B cell (primary cell): ENCODE measurements at regions not wholly inside any gene's neighbourhood (a gene's known extent, or its start where the extent isn't known, plus 50 kb on each side); places are given as distances from the start of the nearest gene placed in this dataset.

Experiments
- ATAC-seq: fragments of 200-7000 bp; cut with Tn5 transposase; one replicate; pipeline ENCODE4 v1.10.0; 2021; ENCODE audit warnings: low read depth, mild to moderate bottlenecking, moderate number of reproducible peaks, moderate library complexity
- CTCF ChIA-PET: fragments of 350-600 bp; sonication (Branson Sonifier 250); formaldehyde crosslinking; loops from one replicate; lab custom pipeline; 2021; ENCODE audit warnings: antibody characterized with exemption, inconsistent platforms; lab: Charles Lee
- POLR2A ChIA-PET: fragments of 350-600 bp; sonication (Branson Sonifier 250); formaldehyde crosslinking; loops from one replicate; lab custom pipeline; 2021; ENCODE audit warnings: antibody characterized with exemption; lab: Charles Lee
- DNase-seq: peaks from one replicate; pipeline ENCODE4 v3.0.0; 2013
- H2AFZ ChIP-seq: 2 replicates; pipeline ENCODE4 v1.6.1; 2012; ENCODE audit warnings: mild to moderate bottlenecking, low read depth, low read length; ENCODE audit not compliant: insufficient read depth, poor library complexity, severe bottlenecking
- H3K27ac ChIP-seq, 2 donors: 1 replicate in 1 of 2; 2 replicates in 1 of 2; pipeline ENCODE4 v1.5.1; 2012 to 2013; ENCODE audit warnings: low read length in 2 of 2, mild to moderate bottlenecking in 2 of 2, moderate library complexity in 1 of 2
- H3K27me3 ChIP-seq, 4 experiments: fragments of 200-600 bp in 1 of 4; sonication (generic) in 1 of 4; replicated peaks in 1 of 4; 1 replicate in 2 of 4; 2 replicates in 2 of 4; pipeline versions ENCODE4 v1.6.1 to v1.7.0; 2013 to 2016; ENCODE audit warnings: low read length in 3 of 4, mild to moderate bottlenecking in 2 of 4, mixed read lengths in 1 of 4, moderate library complexity in 1 of 4; ENCODE audit not compliant: insufficient read depth in 4 of 4, control insufficient read depth in 3 of 4; ENCODE audit errors: control extremely low read depth in 1 of 4
- H3K36me3 ChIP-seq, 2 experiments: replicated peaks in 1 of 2; 1 replicate in 1 of 2; 2 replicates in 1 of 2; pipeline versions ENCODE4 v1.6.1 to v1.7.1; 2013; ENCODE audit warnings: low read length in 1 of 2; ENCODE audit not compliant: insufficient read depth in 2 of 2, control insufficient read depth in 1 of 2; ENCODE audit errors: control extremely low read depth in 1 of 2, extremely low read depth in 1 of 2
- H3K4me1 ChIP-seq, 2 donors: fragments of 200-600 bp in 1 of 2; sonication (generic) in 1 of 2; 1 replicate in 1 of 2; 2 replicates in 1 of 2; pipeline versions ENCODE4 v1.5.1 to v1.6.1; 2013 to 2017; ENCODE audit warnings: low read length in 2 of 2; ENCODE audit not compliant: control insufficient read depth in 2 of 2, insufficient read depth in 2 of 2
- H3K4me2 ChIP-seq: replicated peaks from 2 replicates; pipeline ENCODE3; 2012; ENCODE audit warnings: mild to moderate bottlenecking, low read depth, low read length; ENCODE audit not compliant: poor library complexity, severe bottlenecking
- H3K4me3 ChIP-seq, 5 experiments: fragments of 200-600 bp in 1 of 5; sonication (generic) in 1 of 5; 1 replicate in 3 of 5; 2 replicates in 2 of 5; pipeline versions ENCODE4 v1.5.1 to v1.7.0; 2011 to 2016; ENCODE audit warnings: low read length in 4 of 5, mild to moderate bottlenecking in 4 of 5, low read depth in 2 of 5, control low read depth in 1 of 5, moderate library complexity in 1 of 5; ENCODE audit not compliant: insufficient read depth in 1 of 5; ENCODE audit errors: control extremely low read depth in 1 of 5, extremely low read depth in 1 of 5
- H3K79me2 ChIP-seq: fragments of 200-600 bp; sonication (generic); one replicate; pipeline ENCODE4 v1.6.0; 2016; ENCODE audit warnings: low read length; ENCODE audit not compliant: control insufficient read depth, insufficient read depth
- H3K9ac ChIP-seq: fragments of 200-600 bp; sonication (generic); 2 replicates; pipeline ENCODE4 v1.6.1; 2017; ENCODE audit warnings: mild to moderate bottlenecking, low read length, moderate library complexity
- H3K9me3 ChIP-seq, 3 donors: one replicate each; pipeline versions ENCODE4 v1.6.1 to v1.7.1; 2013; ENCODE audit warnings: low read length in 2 of 3; ENCODE audit not compliant: control insufficient read depth in 2 of 3, insufficient read depth in 1 of 3; ENCODE audit errors: control extremely low read depth in 1 of 3
- H4K20me1 ChIP-seq: 2 replicates; pipeline ENCODE4 v1.6.0; 2012; ENCODE audit warnings: mild to moderate bottlenecking, low read length; ENCODE audit not compliant: insufficient read depth, control insufficient read depth, poor library complexity, severe bottlenecking
- H3K27ac Mint-ChIP-seq: one replicate; pipeline ENCODE4 v1.8.0; 2021; ENCODE audit warnings: mixed read lengths
- H3K27me3 Mint-ChIP-seq: one replicate; pipeline ENCODE4 v1.8.0; 2021; ENCODE audit warnings: mixed read lengths
- H3K4me1 Mint-ChIP-seq: one replicate; pipeline ENCODE4 v1.8.0; 2021; ENCODE audit warnings: mixed read lengths
- H3K4me3 Mint-ChIP-seq: one replicate; pipeline ENCODE4 v1.8.0; 2021; ENCODE audit warnings: mixed read lengths
- H3K9me3 Mint-ChIP-seq: one replicate; pipeline ENCODE4 v1.8.0; 2022; ENCODE audit warnings: mixed read lengths; ENCODE audit not compliant: insufficient read depth
- CTCF ChIP-seq: fragments of 200-600 bp; IDR thresholded peaks from one replicate; pipeline ENCODE4 v1.8.0; 2022; ENCODE audit warnings: antibody characterized with exemption, mild to moderate bottlenecking
- EZH2 ChIP-seq: IDR thresholded peaks from 2 replicates; pipeline ENCODE4 v1.6.1; 2012; ENCODE audit warnings: borderline replicate concordance, low read depth, mild to moderate bottlenecking, moderate library complexity, low read length; ENCODE audit not compliant: insufficient read depth, poor library complexity, severe bottlenecking
- WGBS: methylation state at CpG from one replicate; pipeline ENCODE4 v1.1.5; 2013; ENCODE audit warnings: missing lambda C conversion rate; ENCODE audit not compliant: insufficient coverage; 5-methylcytosine and 5-hydroxymethylcytosine counted together
- intact Hi-C: fragments of 100-400 bp; cut with micrococcal nuclease; formaldehyde crosslinking; loops from one replicate; pipeline ENCODE4 v1.10.0; 2022

GRCh38 chr3:19825193-19825592 is 108.8 kb downstream of the EFHB start:
- Histone ChIP-seq H3K9me3 (peaks cover 0 to 15% (median 3%) of the 10 kb centered on the region in 3 donors), H2AFZ (no peak overlapping the region), H4K20me1 (no peaks in the 10 kb centered on the region), H3K27me3 (no peaks in the 10 kb centered on the region), H3K4me2 (no peak overlapping the region), H3K79me2 (no peaks in the 10 kb centered on the region), H3K4me1 (no peaks in the 10 kb centered on the region), H3K36me3 (no peaks in the 10 kb centered on the region), H3K9ac (no peak overlapping the region), H3K4me3 (no peak overlapping the region), H3K27ac (no peak overlapping the region)
- no peaks in the 10 kb centered on the region for H3K4me1 Mint-ChIP-seq
- ChIA-PET POLR2A (no interaction called here), CTCF (no interaction called here)
- DNase-seq (no peak), ATAC-seq (no peak)
- intact Hi-C loops = no loop called here
- H3K27me3 Mint-ChIP-seq = peaks cover 3% of the 10 kb centered on the region
- TF ChIP-seq CTCF (no peak), EZH2 (no peak)
- no peak overlapping the region for H3K4me3 Mint-ChIP-seq
- WGBS = no CpG with 5 or more reads among the region's 1 CpG
- H3K27ac Mint-ChIP-seq = no peak overlapping the region
- peaks cover 6% of the 10 kb centered on the region for H3K9me3 Mint-ChIP-seq

GRCh38 chr3:19822805-19823204 is 111.2 kb downstream of the EFHB start:
- H3K9me3 Mint-ChIP-seq = peaks cover 6% of the 10 kb centered on the region
- no peak overlapping the region for H3K4me3 ChIP-seq
- POLR2A ChIA-PET = no interaction called here

More at GRCh38 chr3:19822805-19823204, 111.2 kb downstream of the EFHB start:
- Histone ChIP-seq H2AFZ (no peak overlapping the region), H3K79me2 (no peaks in the 10 kb centered on the region), H3K27ac (no peak overlapping the region), H3K4me1 (no peaks in the 10 kb centered on the region), H3K27me3 (no peaks in the 10 kb centered on the region), H3K9ac (no peak overlapping the region), H3K36me3 (no peaks in the 10 kb centered on the region), H3K9me3 (peaks cover 0 to 15% (median 3%) of the 10 kb centered on the region in 3 donors), H4K20me1 (no peaks in the 10 kb centered on the region), H3K4me2 (no peak overlapping the region)
- DNase-seq = no peak
- H3K27ac Mint-ChIP-seq = no peak overlapping the region
- 94% methylated on average over 4 of the region's 4 CpGs for WGBS
- no peak overlapping the region for H3K4me3 Mint-ChIP-seq
- no peak for ATAC-seq
- no peak for TF ChIP-seq CTCF
- TF ChIP-seq EZH2 = no peak
- no peaks in the 10 kb centered on the region for H3K4me1 Mint-ChIP-seq
- CTCF ChIA-PET = no interaction called here
- intact Hi-C loops = no loop called here
- H3K27me3 Mint-ChIP-seq = no peaks in the 10 kb centered on the region
